CD4-positive, alpha-beta T cell treated with Interleukin-21 for 1 hour (primary cell): ENCODE measurements at regions not wholly inside any gene's neighbourhood (a gene's known extent, or its start where the extent isn't known, plus 50 kb on each side); places are given as distances from the start of the nearest gene placed in this dataset.
"Not testable (repeated sequence)": the region's sequence is repeated elsewhere in the genome, so short reads cannot be mapped to it uniquely, and the experiment has no call there.

ENCODE experiments used
- DNase-seq: peaks from one replicate; pipeline ENCODE4 v3.0.0-alpha.2; 2020

DNA sequence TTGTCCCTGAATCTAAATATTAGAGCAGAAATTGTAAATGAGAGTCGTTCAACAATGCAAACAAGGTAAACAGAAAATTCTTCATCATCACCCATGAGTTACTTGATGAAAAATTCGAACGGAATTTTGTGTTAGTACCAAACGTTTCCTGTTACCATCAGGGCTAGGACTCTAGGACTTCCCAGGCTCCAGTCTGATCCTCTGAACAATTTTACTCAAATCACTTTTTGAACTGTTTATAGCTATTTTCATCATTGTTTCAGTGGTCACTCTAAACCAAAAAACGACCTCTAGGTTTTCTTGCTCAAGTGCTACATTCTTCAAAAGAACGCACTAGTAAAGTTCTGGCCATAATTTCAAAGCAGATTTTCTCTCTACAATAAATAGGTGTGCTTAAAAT, 273.3 kb downstream of the MREG start:
- DNase-seq = no peak

DNA sequence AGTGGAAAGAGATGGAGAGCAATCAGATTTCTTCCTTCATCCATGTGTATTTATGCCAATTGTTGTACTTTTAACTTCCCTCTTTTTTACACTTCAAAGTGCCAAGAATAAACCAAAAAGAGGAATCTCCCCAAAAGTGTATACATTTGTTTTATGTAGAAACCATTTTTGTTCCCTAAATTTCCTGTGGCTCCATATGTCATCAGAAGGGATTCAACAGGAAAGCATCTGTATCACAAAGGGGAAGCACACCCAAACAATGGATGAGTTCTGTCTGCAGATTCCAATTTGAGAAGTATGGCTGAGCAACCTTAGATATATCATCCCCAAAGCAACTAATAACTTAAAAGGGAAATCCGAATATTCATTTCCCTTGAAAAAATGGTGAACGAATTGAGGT, 275.0 kb downstream of the MREG start:
- no peak for DNase-seq

DNA sequence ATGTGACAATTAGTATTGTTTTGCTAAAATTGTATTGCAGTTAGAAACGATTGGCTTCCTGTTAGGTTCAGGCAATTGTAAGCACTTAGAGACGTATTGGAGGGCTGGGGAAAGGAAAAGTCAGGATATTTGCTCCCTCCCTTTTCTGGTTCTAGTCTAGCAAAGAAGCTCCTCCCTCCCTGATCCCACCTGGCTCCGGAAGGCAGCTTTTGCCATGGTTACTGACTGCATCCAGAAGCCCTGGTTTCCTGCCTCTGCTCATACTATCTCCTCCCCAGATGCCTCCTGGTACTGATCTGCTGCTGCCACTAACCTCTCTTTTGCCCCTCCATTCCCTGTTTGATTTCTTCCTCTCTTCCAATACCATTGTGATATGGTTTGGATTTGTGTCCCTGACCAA, 275.9 kb downstream of the MREG start:
- DNase-seq = no peak

DNA sequence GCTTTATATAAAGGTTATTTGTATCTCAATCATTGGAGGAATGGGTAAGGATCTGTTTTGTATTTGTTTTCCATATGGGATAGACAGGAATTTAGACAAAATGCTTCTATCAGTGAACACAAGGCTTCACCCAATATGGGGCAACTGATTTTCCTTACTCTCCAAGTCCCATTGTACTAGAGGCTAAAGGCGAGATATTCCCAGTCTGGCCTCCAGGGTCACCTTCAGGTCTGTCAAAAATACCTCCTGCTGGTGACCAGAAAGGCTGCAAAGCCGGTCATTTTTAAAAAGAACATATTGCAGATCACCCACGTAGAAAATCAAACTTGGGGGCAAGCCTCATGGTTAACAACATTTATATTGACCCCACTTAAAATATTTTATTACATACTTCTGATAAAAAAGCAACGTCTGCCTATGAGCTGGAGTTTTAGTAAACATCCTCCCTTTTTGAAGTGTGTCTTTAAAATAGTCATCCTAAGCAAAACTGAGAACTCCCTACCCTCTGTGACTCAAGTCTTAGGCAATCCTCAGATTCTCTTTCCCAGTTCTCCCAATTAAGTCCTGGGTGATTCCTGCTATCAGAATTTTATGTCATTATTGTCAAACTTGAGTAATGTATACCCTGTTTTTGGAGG, 276.6 kb downstream of the MREG start:
- no peak for DNase-seq

DNA sequence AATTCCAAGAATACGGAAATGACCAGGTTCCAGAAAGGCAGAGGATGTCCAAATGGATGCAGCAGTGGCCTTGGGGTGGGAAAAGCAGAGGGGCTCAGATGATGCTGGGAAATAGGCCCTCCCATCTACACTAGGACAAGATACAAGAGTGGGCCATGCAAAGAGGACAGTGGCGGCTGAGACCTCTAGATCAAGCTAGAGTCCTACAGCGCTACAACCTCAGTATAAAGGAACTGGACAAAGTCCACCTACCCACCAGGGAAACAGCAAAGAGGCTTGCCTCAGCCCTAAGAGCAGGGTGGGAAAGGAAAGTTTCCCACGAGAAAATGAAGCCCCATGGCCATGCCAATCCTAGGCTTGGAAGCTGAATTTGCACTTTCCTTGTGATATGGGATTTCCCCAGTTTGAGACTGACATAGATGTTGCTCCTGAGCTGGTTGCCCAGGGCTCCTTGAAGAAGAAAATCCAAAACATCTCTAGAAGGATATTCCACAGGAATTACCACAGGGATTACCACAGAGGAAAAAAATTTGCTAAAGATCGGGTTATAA, 282.2 kb downstream of the MREG start:
- DNase-seq = no peak

DNA sequence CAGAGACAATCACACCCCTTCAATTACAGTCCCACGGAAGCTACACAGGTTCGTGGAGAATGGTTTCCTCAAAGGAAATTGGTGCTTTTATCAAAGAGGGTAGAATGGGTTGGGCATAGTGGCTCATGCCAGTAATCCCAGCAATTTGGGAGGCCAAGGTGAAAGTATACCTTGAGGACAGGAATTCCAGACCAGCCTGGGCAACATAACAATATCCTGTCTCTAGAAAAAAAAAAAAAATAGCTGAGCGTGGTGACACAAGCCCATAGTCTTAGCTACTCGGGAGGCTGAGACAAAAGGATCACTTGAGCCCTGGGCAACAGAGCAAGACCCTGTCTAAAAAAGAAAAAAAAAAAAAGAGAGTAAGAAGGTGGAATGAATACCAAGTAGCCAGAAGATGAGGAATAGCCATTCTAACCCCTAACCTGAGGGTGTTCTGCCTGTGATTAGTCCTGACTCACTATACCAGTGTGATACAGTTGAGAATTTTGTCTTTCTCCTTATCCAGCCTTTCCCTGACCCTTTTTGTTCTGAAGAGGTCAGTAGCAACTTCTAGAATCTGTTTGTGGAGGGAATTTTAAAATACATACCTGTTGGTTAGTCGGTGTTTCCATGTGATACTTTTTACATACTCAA, 283.2 kb downstream of the MREG start:
- DNase-seq = no peak

DNA sequence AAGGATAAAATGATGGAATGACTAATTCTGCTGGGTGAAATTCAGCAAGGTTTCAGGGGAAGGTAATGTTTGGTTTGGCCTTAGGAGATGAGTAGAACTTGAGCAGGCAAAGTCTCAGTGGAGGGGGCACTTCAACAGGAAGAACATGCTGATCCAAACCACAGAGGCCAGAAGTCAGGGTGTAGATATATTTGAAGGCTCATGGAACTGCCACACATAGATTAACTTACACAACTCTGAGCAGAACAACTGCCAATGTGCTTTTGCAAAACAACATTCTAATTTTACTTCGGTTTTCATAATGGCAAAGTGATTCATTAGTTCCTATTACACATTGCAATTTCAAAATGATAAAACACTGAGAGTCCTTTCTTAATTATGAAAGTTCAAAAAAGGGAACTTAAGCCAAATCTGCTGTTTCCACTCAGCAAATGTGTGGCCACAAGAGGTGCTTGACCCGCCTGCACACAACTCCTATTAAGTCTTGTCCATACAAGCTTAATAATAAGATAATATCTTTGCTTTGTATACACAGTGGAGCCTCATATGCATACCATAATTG, 284.8 kb downstream of the MREG start:
- DNase-seq = peak; percentile 3

DNA sequence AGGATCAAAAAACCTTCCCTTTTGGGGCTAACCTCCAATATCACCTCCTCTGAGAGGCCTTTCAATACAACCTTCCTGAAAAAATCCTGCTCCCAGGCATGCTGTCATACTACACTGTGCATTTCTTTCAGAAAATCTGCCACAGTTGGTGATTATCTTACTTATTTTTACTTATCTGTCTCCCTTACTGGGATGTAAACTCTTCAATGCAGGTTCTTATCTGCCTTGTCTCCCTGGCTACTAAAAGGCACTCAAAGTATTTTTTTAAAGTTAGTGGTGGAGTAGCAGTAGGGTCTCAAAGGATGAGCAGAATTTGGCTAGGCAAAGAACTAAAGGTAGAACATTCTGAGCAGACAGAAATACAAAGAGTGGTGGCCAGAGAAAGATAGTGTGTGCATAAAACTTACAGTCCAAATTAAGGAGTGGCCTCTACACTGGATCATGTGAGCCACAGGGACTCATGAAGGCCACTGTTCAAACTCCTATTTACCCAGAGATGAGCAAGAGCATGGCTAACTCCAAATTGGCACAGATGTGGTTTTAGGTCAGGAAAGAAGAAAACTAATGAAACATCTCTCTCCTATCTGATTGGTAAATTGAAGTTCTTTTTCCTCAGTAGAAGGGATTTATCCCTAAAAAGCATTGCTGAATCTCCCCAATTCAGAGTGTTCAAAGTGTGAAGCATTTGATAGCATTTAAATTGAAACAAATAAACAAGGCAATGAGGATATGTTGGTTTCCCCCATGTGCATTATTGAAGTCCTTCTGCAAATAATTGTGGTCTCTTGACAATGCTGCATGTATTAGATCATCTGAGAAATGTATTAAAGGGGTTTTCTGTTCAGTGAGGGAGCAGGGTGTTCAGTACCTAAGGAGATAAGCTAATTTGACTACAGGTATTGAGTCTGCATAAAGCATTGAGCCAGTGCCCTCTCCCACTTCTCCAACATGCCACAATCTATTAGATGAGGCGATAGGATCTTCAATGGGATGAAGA, 285.5 kb downstream of the MREG start:
- DNase-seq = no peak

DNA sequence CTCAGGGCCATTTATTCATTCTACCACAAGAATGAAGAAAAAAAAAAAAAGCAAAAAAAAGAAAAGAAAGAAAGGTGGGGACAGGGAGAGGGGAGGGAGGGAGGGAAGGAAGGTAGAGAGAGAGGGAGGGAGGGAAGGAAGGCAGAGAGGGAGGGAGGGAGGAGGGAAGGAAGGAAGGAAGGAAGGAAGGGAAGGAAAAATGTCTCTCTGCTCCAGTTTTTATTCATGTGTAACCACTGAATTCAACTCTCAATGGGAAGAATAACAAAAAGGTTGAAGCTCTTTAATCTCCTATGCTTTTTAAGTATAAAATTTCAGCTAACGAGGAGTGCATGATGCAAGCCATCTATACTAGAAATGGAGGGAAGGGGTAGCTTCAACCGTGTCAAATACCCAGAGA, 287.3 kb downstream of the MREG start:
- no peak for DNase-seq

DNA sequence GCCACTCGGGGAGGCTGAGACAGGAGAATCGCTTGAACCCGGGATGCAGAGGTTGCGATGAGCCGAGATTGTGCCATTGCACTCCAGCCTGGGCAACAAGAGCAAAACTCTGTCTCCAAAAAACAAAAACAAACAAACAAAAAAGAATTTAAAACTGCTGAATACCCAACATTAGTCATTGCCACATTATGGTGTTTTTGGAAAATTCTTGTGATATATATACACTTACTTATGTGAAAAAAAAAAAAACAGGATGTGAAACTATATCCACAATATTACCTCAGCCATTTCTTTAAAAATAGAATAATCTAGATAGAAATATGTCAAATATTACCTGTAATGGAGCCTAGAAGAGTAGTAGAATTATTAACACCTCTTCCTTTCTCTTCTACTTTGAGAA, 288.3 kb upstream of the FN1 start:
- no peak for DNase-seq

DNA sequence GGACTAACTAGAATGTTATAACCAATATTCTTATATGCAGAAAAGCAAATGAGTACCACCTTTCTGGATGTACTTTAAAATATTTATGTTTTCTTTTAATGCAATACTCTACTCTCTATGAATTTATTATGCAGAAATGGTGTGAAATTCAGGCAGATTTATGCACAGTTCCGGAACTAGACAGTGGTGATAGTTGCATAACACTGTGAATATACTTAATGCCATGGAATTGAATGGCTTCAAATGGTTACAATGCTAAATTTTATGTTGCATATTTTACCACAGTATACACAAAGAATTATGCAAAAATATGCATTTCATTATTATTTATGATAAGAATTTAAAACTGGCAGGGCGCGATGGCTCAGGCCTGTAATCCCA, 287.8 kb upstream of the FN1 start:
- no peak for DNase-seq

DNA sequence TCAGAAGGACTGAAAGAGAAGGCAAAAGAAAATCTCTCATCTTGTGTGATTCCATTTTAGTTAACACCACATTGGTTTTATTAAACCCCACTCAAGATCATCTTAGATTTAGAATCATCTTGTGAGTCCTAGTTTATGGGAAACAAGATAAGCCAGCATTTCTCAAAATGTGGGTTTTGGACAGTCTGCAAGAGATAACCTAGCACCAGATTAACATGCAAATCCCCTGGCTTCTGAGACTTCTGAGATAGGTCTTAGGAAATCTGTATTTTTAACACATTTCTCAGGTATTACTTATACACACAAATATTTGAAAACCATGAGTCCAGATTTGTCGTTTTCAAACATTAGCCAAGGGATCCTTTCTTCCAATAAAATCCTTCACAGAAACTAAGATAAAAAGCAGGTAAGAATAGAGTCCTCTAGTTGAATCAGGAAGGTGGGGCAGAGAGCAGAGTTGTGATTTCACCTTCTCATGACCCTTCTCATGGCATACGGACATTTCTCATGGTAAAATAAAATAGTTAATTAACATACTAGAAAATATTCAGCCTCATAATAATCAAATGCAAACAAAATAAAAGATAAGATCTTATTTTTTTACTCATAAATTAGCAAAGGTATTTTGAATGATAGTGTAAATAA, 287.2 kb upstream of the FN1 start:
- no peak for DNase-seq

DNA sequence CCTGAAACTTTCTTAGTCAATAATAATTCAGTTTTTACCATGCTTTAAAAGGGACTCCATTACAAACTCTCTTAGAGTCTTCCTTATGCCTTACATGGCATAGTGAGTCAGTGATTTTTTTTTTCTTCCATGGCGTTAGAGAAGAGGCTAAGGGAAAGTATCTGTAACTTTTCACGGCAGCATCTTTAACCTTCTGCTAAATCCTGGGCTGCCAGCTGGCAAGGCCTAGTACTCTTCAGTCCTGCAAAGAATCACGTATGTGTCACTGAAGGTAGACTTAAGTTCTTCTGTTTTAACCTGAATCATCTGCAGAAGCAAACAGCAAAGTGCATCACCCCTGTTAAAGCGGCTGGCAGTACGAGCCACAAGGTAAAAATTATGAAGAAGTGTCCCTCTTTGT, 286.3 kb upstream of the FN1 start:
- DNase-seq = no peak

DNA sequence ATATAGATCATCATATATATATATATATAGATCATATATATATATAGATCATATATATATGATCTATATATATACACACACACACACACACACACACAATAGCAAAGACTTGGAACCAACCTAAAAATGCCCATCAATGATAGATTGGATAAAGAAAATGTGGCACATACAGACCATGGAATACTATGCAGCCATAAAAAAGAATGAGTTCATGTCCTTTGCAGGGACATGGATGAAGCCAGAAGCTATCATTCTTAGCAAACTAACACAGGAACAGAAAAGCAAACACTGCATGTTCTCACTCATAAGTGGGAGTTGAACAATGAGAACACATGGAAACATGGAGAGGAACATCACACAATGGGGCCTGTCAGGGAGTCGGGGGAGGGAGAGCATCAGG, 285.6 kb upstream of the FN1 start:
- not testable (repeated sequence) for DNase-seq

DNA sequence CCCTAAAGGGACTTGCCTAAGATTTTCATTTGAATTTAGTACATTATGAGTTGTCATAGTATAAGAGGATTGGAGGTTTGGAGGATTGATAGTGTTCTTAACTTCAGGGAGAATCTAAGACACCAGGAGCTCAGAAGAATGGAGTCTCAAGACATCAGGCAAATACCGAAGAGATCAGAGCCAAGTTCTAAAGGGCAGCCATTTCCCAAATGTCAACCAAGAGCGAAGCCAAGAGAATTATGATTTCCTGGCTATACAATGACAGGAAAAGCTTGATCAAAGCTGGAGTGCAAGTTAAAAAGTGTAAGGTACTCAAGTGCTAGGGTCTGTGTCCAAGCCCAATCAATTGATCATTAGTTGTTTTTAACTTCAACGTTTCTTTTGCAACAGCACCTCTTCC, 283.0 kb upstream of the FN1 start:
- no peak for DNase-seq

DNA sequence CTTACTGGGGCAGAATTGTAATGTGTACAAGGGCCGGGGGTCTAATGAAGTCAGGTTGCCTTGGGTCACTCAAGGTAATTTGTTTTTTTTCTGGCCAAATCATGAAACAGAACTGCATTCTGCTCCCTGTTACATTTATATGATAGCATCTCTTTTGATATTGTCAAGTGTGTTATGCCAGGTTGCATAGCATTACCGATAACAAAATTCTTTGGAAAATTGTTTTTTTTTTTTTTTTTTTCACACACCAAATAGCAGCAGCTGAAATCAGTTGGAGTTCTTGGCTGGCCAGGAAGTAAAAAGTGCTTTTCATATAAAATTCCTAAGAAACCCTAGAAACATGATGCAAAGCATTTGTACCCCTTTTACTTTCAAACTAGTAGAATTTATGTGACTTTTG, 282.6 kb upstream of the FN1 start:
- no peak for DNase-seq

DNA sequence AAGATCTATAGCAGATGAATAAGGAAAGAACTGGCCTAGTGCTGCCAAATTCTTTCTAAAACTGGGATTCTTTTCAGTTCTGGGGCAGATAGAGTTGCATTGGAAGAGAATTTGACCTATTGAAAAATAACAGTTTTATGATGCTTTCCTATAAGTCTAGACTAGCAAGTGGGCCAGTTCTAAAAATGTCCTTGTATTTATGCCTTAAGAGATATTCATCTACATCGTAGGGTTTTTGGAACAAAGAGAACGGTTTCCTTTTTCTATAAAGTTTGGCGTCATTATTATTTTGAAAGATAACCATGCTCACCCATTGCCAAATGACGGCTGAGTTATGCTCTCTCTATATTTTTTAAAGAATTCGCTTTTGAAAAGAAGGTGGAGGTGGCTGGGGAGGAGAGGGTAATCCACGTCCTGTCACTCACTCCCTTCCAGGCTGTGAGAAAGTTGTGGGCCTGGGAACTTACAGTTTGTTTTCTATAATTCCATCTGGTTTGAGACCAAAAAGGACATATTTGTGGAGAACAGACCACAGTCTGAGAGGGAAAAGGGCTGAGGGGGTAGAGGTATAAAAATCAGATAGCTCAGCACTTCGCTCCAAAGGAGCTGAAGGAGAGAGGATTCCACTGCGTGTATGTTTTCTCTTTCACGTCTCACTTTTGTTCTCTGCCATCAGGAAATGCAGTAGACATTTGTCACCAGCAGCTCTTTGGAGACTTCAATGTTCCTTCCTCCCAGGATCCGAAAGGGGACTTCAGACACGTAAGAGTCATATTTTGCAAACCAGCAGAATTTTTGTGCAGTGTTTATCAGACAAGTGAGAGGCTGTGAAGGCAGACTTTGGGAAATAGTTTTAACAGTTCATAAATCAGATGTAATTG, 281.9 kb upstream of the FN1 start:
- DNase-seq = no peak

DNA sequence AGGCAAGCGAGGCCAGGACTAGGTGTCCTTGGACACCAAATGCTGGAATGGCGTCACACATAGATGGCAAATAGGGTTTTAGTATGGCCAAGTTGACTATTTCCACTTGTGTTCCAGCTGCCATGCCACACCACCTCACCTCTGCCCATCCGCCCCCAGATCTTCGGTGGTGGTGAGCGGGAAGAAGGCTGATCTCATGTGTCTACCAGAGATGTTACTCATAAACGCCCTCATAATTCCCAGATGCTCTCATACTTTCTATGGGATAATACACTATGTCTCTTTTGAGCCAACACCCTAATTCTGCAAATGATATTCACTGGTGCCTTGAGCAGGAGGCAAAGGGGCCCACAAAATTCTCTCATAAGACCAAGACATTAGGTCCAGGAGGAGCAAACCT, 281.1 kb upstream of the FN1 start:
- DNase-seq = no peak

DNA sequence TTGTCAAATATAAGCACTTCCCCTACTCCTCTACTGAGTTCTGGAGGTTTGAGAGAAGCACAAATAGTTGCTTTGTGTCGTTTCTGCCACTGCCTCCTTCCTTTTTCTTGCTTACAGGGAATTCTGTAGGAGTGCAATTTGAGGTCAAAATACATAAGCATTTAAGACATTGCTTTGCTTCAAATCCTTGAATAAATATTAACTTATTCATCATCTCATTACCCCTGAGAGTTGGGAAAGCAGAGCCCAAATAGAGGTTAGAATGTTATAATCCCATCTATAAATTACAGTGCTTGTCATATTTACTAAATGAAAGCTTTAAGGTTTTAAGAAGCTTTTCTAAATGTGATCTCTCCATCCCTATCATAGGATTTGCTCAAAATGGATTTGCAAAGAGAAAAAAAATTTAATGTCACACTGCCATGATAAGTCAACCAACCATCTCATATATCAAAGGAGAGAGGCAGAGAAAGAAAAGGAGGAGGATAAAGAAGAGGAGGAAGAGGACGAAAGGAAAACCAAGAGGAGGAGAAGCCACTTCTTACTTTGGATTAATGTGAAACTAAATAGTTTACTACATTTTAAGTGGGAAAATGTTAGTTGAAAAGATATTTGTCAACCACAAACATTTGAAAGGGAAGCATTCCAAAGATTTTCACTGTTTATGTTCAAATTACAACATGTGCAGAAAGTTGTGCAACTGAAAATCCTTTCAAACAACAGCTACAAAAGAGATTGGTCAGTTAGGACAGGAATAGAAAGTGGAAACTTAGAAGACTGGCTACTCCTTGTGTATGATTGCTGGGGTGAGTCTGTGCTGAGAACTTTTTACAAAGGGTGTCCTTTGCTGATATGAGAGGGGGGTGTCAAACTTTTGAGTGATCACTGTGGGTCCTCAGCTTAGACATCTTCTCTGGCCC, 277.3 kb upstream of the FN1 start:
- no peak for DNase-seq

DNA sequence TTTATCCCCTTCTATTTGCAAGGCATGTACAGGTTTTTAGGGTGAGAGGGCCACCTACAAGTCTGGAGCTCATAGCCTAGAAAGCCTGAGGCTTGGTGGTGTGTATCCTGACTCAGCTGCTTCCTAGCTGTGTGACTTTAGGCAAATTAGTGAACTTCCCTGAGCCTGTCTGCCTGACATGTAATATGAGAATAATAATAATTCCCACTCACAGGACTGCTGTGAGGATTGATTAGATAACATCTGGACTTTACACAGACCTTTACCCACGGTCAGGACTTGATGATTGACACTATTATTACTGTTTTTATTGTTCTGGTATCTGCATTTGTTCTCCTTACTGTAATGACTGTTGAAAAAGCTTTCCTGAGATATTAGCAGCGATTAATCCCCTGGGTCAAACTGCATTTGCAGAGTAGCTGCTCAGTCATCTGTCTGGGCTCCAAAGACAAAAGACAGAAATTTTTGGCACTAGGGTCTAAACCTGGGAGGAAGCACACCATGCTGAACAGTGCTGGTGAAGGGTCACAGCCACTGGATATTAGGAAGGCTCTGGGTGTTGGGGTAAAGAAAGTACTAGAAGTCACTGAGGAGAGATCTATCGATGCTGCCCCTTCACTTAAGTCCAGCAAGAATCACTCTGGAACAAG, 276.5 kb upstream of the FN1 start:
- DNase-seq = no peak
